IPS-18a (cell line): ENCODE measurements at regions not wholly inside any gene's neighbourhood (a gene's known extent, or its start where the extent isn't known, plus 50 kb on each side); places are given as distances from the start of the nearest gene placed in this dataset.

Experiments used
- H3K27ac ChIP-seq: one replicate; pipeline ENCODE4 v1.5.1; 2013; ENCODE audit warnings: low read length
- H3K27me3 ChIP-seq: one replicate; pipeline ENCODE4 v1.6.1; 2013; ENCODE audit warnings: mild to moderate bottlenecking, low read length; ENCODE audit not compliant: control insufficient read depth, insufficient read depth
- H3K36me3 ChIP-seq: one replicate; pipeline ENCODE4 v1.6.1; 2013; ENCODE audit warnings: low read depth, low read length; ENCODE audit not compliant: control insufficient read depth
- H3K4me1 ChIP-seq: one replicate; pipeline ENCODE4 v1.6.1; 2013; ENCODE audit warnings: low read depth, low read length; ENCODE audit not compliant: control insufficient read depth
- H3K4me3 ChIP-seq: one replicate; pipeline ENCODE4 v1.5.1; 2013; ENCODE audit warnings: low read length
- H3K9ac ChIP-seq: one replicate; pipeline ENCODE4 v1.6.1; 2013; ENCODE audit warnings: mild to moderate bottlenecking, low read length, moderate library complexity
- H3K9me3 ChIP-seq: one replicate; pipeline ENCODE4 v1.6.1; 2013; ENCODE audit warnings: low read depth, low read length; ENCODE audit not compliant: control insufficient read depth

DNA sequence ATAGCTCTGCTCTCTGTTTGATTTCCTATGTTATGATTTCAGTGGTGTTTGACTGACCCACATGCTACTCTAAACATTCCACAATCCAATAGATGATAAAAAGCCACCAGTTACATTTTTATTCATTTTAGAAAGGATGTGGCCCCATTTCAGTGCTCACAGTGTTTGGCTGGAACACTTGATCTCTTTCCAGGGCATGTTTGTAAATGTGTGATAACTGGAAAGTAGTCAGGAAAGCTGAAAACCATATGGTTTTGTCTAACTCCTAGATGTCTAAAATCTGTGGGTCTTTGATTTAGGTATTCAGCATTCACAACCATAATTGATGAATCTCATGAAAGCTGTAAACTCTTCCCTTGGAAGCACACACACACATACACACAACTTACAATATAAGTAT is 904.9 kb upstream of the AGA start:
- Histone ChIP-seq H3K9ac (no peak overlapping the region), H3K27ac (no peak overlapping the region), H3K27me3 (no peaks in the 10 kb centered on the region), H3K4me3 (no peak overlapping the region), H3K4me1 (no peaks in the 10 kb centered on the region), H3K9me3 (no peaks in the 10 kb centered on the region), H3K36me3 (no peaks in the 10 kb centered on the region)

DNA sequence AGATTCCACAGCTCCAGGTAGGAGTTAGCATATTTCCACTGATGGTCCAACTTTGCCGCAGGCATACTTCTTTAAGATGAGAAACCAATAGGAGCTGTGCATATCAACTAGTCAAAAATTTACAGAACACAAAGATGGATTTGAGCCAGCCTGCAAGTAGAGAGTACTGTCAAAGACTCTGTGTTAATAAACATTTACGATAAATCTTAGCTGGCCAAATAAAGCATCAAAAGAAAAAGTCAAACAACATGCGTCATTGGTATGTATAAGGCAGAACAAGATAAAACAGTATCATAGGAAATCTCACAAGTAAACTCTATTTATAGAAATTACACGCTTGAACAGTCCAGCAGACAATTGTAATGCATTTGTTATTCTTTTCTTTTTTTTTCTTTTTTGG is 907.4 kb upstream of the AGA start:
- Histone ChIP-seq H3K27me3 (no peaks in the 10 kb centered on the region), H3K36me3 (no peaks in the 10 kb centered on the region), H3K9ac (no peak overlapping the region), H3K4me1 (no peaks in the 10 kb centered on the region), H3K27ac (no peak overlapping the region), H3K9me3 (no peaks in the 10 kb centered on the region), H3K4me3 (no peak overlapping the region)

DNA sequence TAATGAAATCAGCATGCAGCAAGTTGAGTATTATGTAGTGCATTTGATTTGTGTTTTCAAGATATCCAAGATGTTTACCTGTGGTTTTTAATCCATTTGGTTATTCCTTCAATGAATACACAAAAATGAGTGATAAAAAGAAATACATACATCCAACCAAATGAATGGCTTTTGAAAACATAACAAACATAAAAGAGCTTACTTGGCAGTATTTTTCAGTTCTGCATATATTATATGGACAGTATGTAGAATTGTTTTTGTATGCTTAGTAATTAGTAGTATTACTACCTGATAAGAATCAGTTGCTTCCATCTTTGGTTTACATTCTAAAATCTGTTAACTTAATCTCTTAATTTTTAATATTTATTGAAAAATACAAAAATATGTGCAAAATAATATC is 908.9 kb upstream of the AGA start:
- no peaks in the 10 kb centered on the region for H3K9me3 ChIP-seq
- H3K27ac ChIP-seq = no peak overlapping the region
- H3K36me3 ChIP-seq = no peaks in the 10 kb centered on the region
- H3K4me1 ChIP-seq = no peaks in the 10 kb centered on the region
- no peak overlapping the region for H3K9ac ChIP-seq
- no peak overlapping the region for H3K4me3 ChIP-seq
- no peaks in the 10 kb centered on the region for H3K27me3 ChIP-seq

DNA sequence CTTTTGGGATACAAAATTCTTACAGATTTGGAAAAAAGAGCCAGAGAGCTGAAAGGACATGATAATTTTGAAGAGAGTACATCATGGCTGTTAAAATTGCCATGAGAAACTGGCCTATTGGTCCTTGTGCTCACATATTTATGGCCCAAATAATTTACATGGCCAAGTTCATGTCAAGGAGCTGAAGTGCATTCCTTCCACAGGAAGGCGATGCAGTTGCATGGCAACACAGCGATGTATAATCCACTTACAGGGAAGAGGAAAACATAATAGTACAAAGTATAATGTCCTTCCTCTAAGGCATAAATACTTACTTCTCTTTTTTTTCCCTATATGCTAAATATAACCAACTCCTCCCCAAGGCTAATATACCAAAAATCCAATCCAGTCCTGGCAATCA is 914.5 kb upstream of the AGA start:
- no peaks in the 10 kb centered on the region for H3K9me3 ChIP-seq
- no peaks in the 10 kb centered on the region for H3K36me3 ChIP-seq
- no peaks in the 10 kb centered on the region for H3K27me3 ChIP-seq
- H3K4me1 ChIP-seq = no peaks in the 10 kb centered on the region
- no peak overlapping the region for H3K9ac ChIP-seq
- no peak overlapping the region for H3K27ac ChIP-seq
- no peak overlapping the region for H3K4me3 ChIP-seq

DNA sequence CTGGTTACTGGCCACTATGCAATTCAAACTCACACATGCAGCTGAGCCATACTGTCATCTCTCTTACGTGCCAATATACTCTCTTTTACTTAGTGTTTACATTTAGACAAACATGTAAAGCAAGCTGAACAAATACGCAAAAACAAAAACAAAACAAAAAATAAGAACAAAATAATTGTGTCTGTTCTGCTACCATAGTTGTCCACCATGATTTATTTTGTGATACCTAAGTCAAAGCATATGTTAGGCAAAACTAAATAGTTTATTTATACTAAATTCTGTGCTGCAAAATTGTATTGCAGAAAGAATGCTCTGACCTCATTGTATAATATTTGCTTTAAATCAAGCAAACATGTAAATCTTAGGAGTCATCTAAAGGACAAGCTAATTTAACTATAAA is 943.2 kb upstream of the AGA start:
- no peaks in the 10 kb centered on the region for H3K36me3 ChIP-seq
- H3K4me3 ChIP-seq = no peak overlapping the region
- H3K27me3 ChIP-seq = no peaks in the 10 kb centered on the region
- no peaks in the 10 kb centered on the region for H3K4me1 ChIP-seq
- no peak overlapping the region for H3K9ac ChIP-seq
- H3K27ac ChIP-seq = no peak overlapping the region
- no peaks in the 10 kb centered on the region for H3K9me3 ChIP-seq

DNA sequence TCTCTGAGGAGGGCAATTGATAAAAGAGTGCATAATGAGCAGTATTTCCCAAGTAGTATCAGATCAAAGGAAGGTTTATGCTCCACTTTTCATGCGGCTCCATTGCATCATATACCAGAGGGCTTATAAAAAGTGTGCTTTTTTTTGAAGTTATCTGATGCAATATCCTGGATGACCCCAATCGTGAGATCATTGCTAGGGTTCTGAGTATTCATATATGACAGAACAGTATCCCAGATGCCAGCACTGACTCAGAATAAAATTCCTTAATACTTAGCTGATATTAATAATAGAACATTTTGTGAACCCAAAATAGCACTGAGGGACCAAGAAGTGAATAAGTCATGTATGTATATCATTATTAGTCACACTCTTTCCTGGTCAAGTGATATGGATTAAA is 945.5 kb upstream of the AGA start:
- H3K4me3 ChIP-seq = no peak overlapping the region
- H3K36me3 ChIP-seq = no peaks in the 10 kb centered on the region
- no peaks in the 10 kb centered on the region for H3K4me1 ChIP-seq
- H3K27ac ChIP-seq = no peak overlapping the region
- H3K9me3 ChIP-seq = no peaks in the 10 kb centered on the region
- no peaks in the 10 kb centered on the region for H3K27me3 ChIP-seq
- H3K9ac ChIP-seq = no peak overlapping the region

DNA sequence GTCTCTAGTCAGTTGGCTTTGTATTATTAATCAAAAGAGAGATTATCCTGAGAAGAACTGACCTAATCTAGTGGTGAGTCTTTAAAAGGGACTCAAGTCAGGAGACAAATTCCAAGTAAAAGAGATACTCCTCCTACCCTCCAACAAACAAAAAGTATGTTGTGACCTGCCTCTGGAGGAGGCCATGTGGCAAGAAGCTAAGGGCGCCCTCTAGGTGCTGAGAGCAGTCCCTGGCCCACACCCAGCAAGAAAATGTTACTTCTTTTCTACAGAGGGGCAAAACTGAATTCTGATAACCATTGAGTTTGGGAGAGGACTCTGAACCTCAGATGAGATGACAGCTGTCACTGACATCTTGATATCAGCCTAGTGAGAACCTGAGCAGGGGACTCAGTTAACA is 953.6 kb upstream of the AGA start:
- no peak overlapping the region for H3K27ac ChIP-seq
- no peaks in the 10 kb centered on the region for H3K36me3 ChIP-seq
- no peaks in the 10 kb centered on the region for H3K27me3 ChIP-seq
- no peak overlapping the region for H3K9ac ChIP-seq
- H3K4me1 ChIP-seq = no peaks in the 10 kb centered on the region
- H3K9me3 ChIP-seq = no peaks in the 10 kb centered on the region
- H3K4me3 ChIP-seq = no peak overlapping the region

DNA sequence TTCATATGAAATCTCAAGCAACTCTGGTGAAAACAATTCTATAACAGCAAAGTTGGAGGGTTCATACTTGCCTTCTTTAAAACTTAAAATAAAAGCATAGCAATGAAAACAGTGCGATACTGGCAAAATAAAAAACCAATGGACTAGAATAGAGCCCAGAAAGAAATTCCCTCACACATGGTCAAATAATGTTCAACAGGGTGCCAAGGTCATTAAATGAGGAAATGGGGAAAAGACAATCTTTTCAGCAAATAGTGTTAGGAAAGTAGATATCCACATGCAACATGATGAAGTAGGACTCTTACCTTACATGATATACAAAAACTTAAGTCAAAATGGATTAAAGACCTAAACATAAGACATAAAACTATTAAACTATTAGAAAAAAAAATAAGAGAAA is 970.2 kb upstream of the AGA start:
- Histone ChIP-seq H3K27ac (no peak overlapping the region), H3K9ac (no peak overlapping the region), H3K4me3 (no peak overlapping the region), H3K36me3 (no peaks in the 10 kb centered on the region), H3K4me1 (peaks cover 3% of the 10 kb centered on the region), H3K27me3 (no peaks in the 10 kb centered on the region), H3K9me3 (no peaks in the 10 kb centered on the region)

DNA sequence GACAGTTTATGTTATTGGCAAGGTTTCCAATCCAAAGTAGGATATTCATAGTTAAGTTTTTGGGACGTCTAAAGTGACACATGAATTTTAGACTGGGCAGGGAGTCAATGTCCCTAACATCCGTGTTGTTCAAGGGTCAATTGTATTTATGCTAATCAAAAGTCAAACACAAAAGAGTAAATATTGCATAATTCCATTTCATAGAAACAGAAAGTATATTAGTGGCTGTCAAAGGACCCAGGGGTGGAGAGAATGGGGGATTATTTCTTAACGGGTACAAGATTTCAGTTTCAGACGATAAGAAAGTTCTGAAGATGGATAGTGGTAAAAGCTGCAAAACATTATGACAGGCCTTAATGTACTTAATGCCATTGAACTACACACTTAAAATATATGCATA is 971.8 kb upstream of the AGA start:
- no peaks in the 10 kb centered on the region for H3K27me3 ChIP-seq
- H3K4me1 ChIP-seq = peaks cover 3% of the 10 kb centered on the region
- H3K27ac ChIP-seq = no peak overlapping the region
- no peak overlapping the region for H3K4me3 ChIP-seq
- H3K9me3 ChIP-seq = no peaks in the 10 kb centered on the region
- no peaks in the 10 kb centered on the region for H3K36me3 ChIP-seq
- no peak overlapping the region for H3K9ac ChIP-seq

DNA sequence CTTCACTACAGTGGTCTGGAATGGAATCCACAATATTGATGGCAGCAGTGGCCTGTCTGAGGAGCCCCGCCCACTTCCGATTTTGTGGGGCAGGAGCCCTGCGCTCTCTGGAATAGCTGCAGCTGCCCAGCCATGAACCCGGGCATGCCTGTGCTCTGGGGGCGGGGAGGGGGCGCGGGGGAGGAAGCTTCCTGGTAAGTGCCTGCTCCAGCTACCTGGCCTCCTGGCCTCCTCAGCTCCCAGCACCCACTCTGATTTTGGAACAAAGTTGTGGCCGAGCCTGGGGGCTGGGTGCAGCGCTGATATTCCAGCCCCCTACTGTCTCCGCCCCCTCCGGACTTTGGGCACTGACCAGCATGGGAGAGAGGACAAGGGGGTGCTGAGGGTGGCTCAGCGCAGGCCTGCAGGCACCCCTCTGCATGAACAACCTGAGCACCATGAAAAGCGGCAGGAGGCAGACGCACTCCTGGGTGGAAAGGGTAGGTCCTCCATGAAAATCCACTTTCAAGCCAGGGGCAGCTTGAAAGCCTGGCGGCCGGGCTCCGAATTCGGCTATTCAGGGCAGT is 972.7 kb upstream of the AGA start:
- Histone ChIP-seq H3K4me1 (peaks cover 3% of the 10 kb centered on the region), H3K36me3 (no peaks in the 10 kb centered on the region), H3K27ac (no peak overlapping the region), H3K9me3 (no peaks in the 10 kb centered on the region), H3K4me3 (no peak overlapping the region), H3K27me3 (no peaks in the 10 kb centered on the region), H3K9ac (no peak overlapping the region)

DNA sequence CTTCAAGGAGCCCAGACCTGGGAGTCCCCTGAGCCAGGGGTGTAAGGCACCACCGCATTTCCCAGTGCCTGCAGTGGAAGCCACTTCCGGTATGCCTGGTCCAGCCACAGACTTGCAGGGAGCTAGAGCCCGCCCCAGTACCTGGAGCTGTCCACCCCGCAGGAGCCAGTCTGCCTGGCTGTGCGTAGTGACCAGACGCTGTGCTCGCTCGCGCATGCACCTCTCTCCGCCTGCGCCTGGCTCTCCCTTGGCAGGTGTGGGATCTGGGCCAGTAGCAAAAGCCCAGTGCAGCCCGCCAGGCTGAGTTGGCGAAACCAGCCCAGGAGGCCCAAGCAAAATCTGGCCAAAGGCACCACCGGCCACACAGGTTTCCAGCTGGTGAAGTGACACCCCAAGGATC is 973.7 kb upstream of the AGA start:
- peaks cover 3% of the 10 kb centered on the region for H3K4me1 ChIP-seq
- H3K9ac ChIP-seq = no peak overlapping the region
- H3K36me3 ChIP-seq = no peaks in the 10 kb centered on the region
- H3K27ac ChIP-seq = no peak overlapping the region
- H3K4me3 ChIP-seq = no peak overlapping the region
- no peaks in the 10 kb centered on the region for H3K27me3 ChIP-seq
- no peaks in the 10 kb centered on the region for H3K9me3 ChIP-seq

DNA sequence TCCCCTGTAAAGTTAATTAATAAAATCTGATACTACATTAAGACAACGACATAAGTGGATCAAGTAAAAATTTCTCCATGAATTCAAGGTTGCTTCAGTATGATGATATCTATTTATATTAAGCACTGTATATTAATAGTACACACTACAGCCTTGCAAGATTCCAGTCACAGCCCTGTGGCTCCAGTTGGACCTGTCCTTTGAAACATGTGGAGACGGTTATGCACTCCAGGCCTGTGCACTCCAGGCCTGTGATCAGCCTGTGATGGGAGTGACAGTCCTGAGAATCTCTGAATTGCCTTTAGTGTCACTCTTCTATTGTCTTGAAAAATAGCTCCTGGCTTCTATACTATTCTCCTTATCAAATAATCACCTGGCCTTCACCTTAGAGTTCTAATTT is 981.1 kb upstream of the AGA start:
- H3K4me3 ChIP-seq = no peak overlapping the region
- no peaks in the 10 kb centered on the region for H3K27me3 ChIP-seq
- H3K36me3 ChIP-seq = no peaks in the 10 kb centered on the region
- no peak overlapping the region for H3K9ac ChIP-seq
- no peak overlapping the region for H3K27ac ChIP-seq
- no peaks in the 10 kb centered on the region for H3K9me3 ChIP-seq
- no peaks in the 10 kb centered on the region for H3K4me1 ChIP-seq
